ENCODE measurements at regions not wholly inside any gene's neighbourhood (a gene's known extent, or its start where the extent isn't known, plus 50 kb on each side); places are given as distances from the start of the nearest gene placed in this dataset.

DNA sequence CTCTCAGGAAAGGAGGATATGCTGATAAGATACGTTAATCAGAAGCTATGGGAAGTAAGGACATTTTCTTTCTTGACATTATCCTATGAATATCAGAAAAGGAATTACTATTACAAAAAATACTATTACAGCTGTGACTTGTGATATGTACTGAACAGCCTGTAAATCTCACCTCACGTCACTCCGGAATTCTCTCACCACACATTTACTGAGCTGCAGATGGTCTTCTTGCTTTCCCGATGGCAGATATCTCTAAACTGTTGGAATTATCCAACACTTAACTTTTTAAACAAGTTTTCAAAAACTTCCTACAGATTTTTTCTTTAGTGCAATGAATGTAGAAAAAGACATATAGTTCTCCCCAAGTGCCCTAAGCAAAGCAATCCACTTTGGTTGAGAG, 313.4 kb downstream of the GPR37 start:
- intact Hi-C loops (cut with DNase I) = no loop called here
- no peak for TF ChIP-seq POLR2A (IDR thresholded peaks at IDR 0.05)
- TF ChIP-seq, protein P1, sequence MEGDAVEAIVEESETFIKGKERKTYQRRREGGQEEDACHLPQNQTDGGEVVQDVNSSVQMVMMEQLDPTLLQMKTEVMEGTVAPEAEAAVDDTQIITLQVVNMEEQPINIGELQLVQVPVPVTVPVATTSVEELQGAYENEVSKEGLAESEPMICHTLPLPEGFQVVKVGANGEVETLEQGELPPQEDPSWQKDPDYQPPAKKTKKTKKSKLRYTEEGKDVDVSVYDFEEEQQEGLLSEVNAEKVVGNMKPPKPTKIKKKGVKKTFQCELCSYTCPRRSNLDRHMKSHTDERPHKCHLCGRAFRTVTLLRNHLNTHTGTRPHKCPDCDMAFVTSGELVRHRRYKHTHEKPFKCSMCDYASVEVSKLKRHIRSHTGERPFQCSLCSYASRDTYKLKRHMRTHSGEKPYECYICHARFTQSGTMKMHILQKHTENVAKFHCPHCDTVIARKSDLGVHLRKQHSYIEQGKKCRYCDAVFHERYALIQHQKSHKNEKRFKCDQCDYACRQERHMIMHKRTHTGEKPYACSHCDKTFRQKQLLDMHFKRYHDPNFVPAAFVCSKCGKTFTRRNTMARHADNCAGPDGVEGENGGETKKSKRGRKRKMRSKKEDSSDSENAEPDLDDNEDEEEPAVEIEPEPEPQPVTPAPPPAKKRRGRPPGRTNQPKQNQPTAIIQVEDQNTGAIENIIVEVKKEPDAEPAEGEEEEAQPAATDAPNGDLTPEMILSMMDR (IDR thresholded peaks at IDR 0.05) = no peak
- 34 to 52% (median 49%) methylated on average over 4 of the region's 4 CpGs for WGBS, 4 donors
- H3K27ac ChIP-seq = no peak overlapping the region
- no peak for DNase-seq
- H3K9me3 ChIP-seq = no peaks in the 10 kb centered on the region
- no peak for ATAC-seq
- H3K27me3 ChIP-seq = no peaks in the 10 kb centered on the region
- H3K4me1 ChIP-seq = no peaks in the 10 kb centered on the region
- no peak overlapping the region for H3K4me3 ChIP-seq
- no peaks in the 10 kb centered on the region for H3K36me3 ChIP-seq

DNA sequence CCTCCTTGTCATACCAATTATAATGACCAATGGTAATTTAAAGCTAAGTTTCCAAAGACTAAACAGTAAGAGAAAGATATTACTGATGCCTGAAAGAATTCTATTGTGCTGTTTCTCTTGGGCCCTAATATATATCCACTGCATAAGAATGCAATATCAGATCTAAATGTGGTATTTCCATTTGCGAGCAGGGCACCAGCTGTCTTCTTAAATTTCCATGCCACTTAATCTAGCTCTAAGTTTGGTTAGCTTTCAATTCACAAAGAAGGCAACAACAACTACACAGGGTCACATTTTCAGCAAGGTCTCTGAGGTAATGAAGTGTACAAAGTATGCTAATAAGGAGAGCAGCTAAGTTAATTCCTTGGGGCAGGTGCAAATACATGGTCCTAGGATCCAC, 315.7 kb downstream of the GPR37 start:
- H3K27ac ChIP-seq = no peak overlapping the region
- WGBS, 4 donors = 78 to 87% (median 82%) methylated on average over 1 of the region's 1 CpG

DNA sequence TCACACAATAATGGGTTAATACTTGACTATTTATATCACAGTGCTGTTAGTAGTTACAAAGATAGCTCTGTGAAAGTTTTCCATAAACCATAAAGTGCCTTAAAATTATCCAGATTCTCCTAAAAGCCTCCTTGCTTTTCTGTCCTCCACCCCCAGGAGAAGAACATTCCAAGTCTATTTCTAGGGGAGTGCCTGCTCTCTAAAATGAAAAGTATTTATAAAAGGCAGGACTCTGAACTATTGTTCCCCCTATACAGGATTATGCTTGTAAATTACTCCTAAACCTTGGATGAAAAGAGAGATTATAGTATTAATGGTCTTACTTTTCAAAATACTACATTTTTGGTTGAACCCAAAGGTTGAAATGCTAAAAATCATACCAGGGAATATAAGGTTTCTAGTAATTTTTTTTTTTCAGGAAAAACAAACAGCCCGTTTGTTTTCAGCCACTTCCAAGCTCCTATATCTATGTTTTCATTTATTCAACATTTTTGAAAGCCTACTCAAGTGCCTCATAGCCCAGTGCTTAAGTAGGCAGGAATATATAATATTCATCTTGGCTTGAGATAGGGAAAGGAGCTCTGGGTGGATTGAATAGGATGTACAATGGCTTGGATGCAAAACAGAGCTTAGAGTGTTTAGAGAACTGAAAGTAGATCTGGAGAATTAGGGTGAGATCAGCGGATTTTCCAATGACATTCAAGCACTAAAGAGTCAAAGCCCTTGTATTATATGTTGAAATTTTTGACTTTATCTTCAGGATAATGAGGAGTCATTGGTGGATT, 320.7 kb downstream of the GPR37 start:
- TF ChIP-seq, protein P1 (IDR thresholded peaks at IDR 0.05) = no peak
- TF ChIP-seq POLR2A (IDR thresholded peaks at IDR 0.05) = no peak
- ATAC-seq = no peak
- Histone ChIP-seq H3K36me3 (no peaks in the 10 kb centered on the region), H3K9me3 (no peaks in the 10 kb centered on the region), H3K4me3 (no peak overlapping the region), H3K27me3 (no peaks in the 10 kb centered on the region), H3K27ac (no peak overlapping the region), H3K4me1 (no peaks in the 10 kb centered on the region)
- DNase-seq = no peak
- intact Hi-C loops (cut with DNase I) = no loop called here
- WGBS, 4 donors = 65 to 75% (median 67%) methylated on average over 2 of the region's 2 CpGs

More for the DNA sequence above, 315.7 kb downstream of the GPR37 start:
- DNase-seq = no peak
- TF ChIP-seq, protein P1 (IDR thresholded peaks at IDR 0.05) = no peak
- no peak for TF ChIP-seq POLR2A (IDR thresholded peaks at IDR 0.05)
- H3K36me3 ChIP-seq = no peaks in the 10 kb centered on the region
- H3K4me3 ChIP-seq = no peak overlapping the region
- H3K4me1 ChIP-seq = no peaks in the 10 kb centered on the region
- intact Hi-C loops (cut with DNase I) = no loop called here
- H3K9me3 ChIP-seq = no peaks in the 10 kb centered on the region
- ATAC-seq = no peak
- H3K27me3 ChIP-seq = no peaks in the 10 kb centered on the region

DNA sequence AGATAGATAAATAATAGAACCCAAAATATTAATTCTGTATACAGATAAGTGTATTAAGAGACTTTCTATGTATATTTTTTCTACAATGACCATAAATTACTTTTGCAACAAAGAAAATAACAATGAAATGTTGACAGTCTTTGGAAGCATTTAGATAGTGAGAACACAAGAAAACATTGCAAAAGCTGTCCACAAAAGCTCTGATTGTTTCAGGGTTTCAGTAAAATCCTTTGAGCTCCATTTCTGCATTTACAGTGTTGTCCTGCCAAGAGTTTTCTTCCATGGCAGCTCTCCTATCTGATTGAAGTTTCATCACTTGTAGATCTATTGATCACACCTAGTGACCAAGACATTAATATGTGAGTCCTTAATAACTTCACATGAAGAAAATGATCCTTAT, 321.8 kb downstream of the GPR37 start:
- no peak for ATAC-seq

More for the DNA sequence above, 321.8 kb downstream of the GPR37 start:
- Histone ChIP-seq H3K4me3 (no peak overlapping the region), H3K27me3 (no peaks in the 10 kb centered on the region), H3K36me3 (no peaks in the 10 kb centered on the region), H3K4me1 (no peaks in the 10 kb centered on the region), H3K9me3 (no peaks in the 10 kb centered on the region), H3K27ac (no peak overlapping the region)
- TF ChIP-seq, protein P1 (IDR thresholded peaks at IDR 0.05) = no peak
- TF ChIP-seq POLR2A (IDR thresholded peaks at IDR 0.05) = no peak
- intact Hi-C loops (cut with DNase I) = no loop called here
- no peak for DNase-seq
